Activated CD4-positive, alpha-beta memory T cell treated with anti-CD3 and anti-CD28 coated beads for 36 hours (primary cell): ENCODE measurements at regions not wholly inside any gene's neighbourhood (a gene's known extent, or its start where the extent isn't known, plus 50 kb on each side); places are given as distances from the start of the nearest gene placed in this dataset.
A peak's percentile ranks its signal among the peaks of the same experiment; 100 is the strongest.
"Not testable (repeated sequence)": the region's sequence is repeated elsewhere in the genome, so short reads cannot be mapped to it uniquely, and the experiment has no call there.

Experiments used
- CTCF ChIA-PET: fragments of 350-600 bp; sonication (Branson Sonifier 250); formaldehyde crosslinking; loops from one replicate; lab custom pipeline; 2021; ENCODE audit warnings: antibody characterized with exemption, inconsistent platforms; lab: Charles Lee
- POLR2A ChIA-PET: fragments of 350-600 bp; sonication (Branson Sonifier 250); formaldehyde crosslinking; loops from one replicate; lab custom pipeline; 2021; ENCODE audit warnings: antibody characterized with exemption; lab: Charles Lee
- DNase-seq: peaks from one replicate; pipeline ENCODE4 v3.0.0-alpha.2; 2020
- H3K27ac Mint-ChIP-seq: one replicate; pipeline ENCODE4 v1.8.0; 2021; ENCODE audit warnings: mixed read lengths
- H3K27me3 Mint-ChIP-seq: one replicate; pipeline ENCODE4 v1.8.0; 2021; ENCODE audit warnings: mixed read lengths
- H3K36me3 Mint-ChIP-seq: one replicate; pipeline ENCODE4 v1.8.0; 2021; ENCODE audit warnings: mixed read lengths
- H3K4me1 Mint-ChIP-seq: one replicate; pipeline ENCODE4 v1.8.0; 2021; ENCODE audit warnings: low read depth, mixed read lengths
- H3K4me3 Mint-ChIP-seq: one replicate; pipeline ENCODE4 v1.8.0; 2021; ENCODE audit warnings: mild to moderate bottlenecking, mixed read lengths
- H3K9me3 Mint-ChIP-seq: one replicate; pipeline ENCODE4 v1.8.0; 2021; ENCODE audit warnings: mixed read lengths
- intact Hi-C: fragments of 100-400 bp; cut with micrococcal nuclease; formaldehyde crosslinking; loops from one replicate; pipeline ENCODE4 v1.15.1; 2023

- CTCF ChIA-PET, result interaction anchor here (0.8 to 2.4 kb wide), 2 partner anchors 8 to 206 kb away, joined by 3 to 10 read pairs; no protein-coding TSS in a partner anchor
- H3K9me3 Mint-ChIP-seq, H3K4me3 Mint-ChIP-seq, DNase-seq, H3K27ac Mint-ChIP-seq, POLR2A ChIA-PET, intact Hi-C loops, H3K4me1 Mint-ChIP-seq, H3K36me3 Mint-ChIP-seq: not testable (repeated sequence)
- peaks cover 11% of the 10 kb centered on the region for H3K27me3 Mint-ChIP-seq
These were observed 124.0 kb upstream of the SERBP1 start for GRCh38 chr1:67554204-67554603.

- Mint-ChIP-seq H3K27ac (no peak overlapping the region), H3K36me3 (no peaks in the 10 kb centered on the region), H3K4me1 (no peaks in the 10 kb centered on the region), H3K27me3 (peaks cover 9% of the 10 kb centered on the region), H3K4me3 (no peak overlapping the region), H3K9me3 (no peaks in the 10 kb centered on the region)
- intact Hi-C loops, result loop anchor here (1.0 kb wide), 1 partner anchor 9 kb away; no protein-coding TSS in a partner anchor
- no peak for DNase-seq
- ChIA-PET POLR2A (no interaction called here), CTCF (interaction anchor here (1.2 kb wide), 1 partner anchor 19 kb away, joined by 3 read pairs; no protein-coding TSS in a partner anchor)
These were observed 125.5 kb upstream of the SERBP1 start for GRCh38 chr1:67555461-67556296.

GRCh38 chr1:67556297-67556900 is 126.2 kb upstream of the SERBP1 start:
- no peak for DNase-seq
- POLR2A ChIA-PET, result no interaction called here

GRCh38 chr1:67557696-67558448 is 127.1 kb upstream of the GADD45A start:
- no peak overlapping the region for H3K27ac Mint-ChIP-seq
- no peaks in the 10 kb centered on the region for H3K36me3 Mint-ChIP-seq
- intact Hi-C loops, result no loop called here
- no peak for DNase-seq
- no peaks in the 10 kb centered on the region for H3K9me3 Mint-ChIP-seq
- ChIA-PET CTCF (interaction anchor here (1.0 to 9.2 kb wide), 6 partner anchors 13 to 208 kb away, joined by 3 to 281 read pairs (median 4); no protein-coding TSS in a partner anchor), POLR2A (no interaction called here)
- H3K4me3 Mint-ChIP-seq, result no peak overlapping the region
- H3K4me1 Mint-ChIP-seq, result no peaks in the 10 kb centered on the region
- peaks cover 4% of the 10 kb centered on the region for H3K27me3 Mint-ChIP-seq

More at GRCh38 chr1:67556297-67556900, 126.2 kb upstream of the SERBP1 start:
- Mint-ChIP-seq H3K9me3 (no peaks in the 10 kb centered on the region), H3K36me3 (no peaks in the 10 kb centered on the region), H3K27me3 (peaks cover 9% of the 10 kb centered on the region), H3K4me3 (no peak overlapping the region), H3K4me1 (no peaks in the 10 kb centered on the region), H3K27ac (no peak overlapping the region)
- CTCF ChIA-PET, result interaction anchor here (1.2 to 9.2 kb wide), 3 partner anchors 20 to 203 kb away, joined by 3 to 281 read pairs (median 4); no protein-coding TSS in a partner anchor
- intact Hi-C loops, result no loop called here

GRCh38 chr1:67558449-67559193 is 126.4 kb upstream of the GADD45A start:
- POLR2A ChIA-PET, result no interaction called here
- intact Hi-C loops, result no loop called here
- CTCF ChIA-PET, result interaction anchor here (1.0 to 9.2 kb wide), 5 partner anchors 13 to 207 kb away, joined by 3 to 281 read pairs (median 4); no protein-coding TSS in a partner anchor
- Mint-ChIP-seq H3K36me3 (no peaks in the 10 kb centered on the region), H3K4me1 (no peaks in the 10 kb centered on the region), H3K4me3 (no peak overlapping the region), H3K27me3 (peaks cover 3% of the 10 kb centered on the region), H3K27ac (no peak overlapping the region), H3K9me3 (no peaks in the 10 kb centered on the region)
- no peak for DNase-seq

- no peaks in the 10 kb centered on the region for H3K36me3 Mint-ChIP-seq
- no peak overlapping the region for H3K4me3 Mint-ChIP-seq
- no peaks in the 10 kb centered on the region for H3K9me3 Mint-ChIP-seq
- POLR2A ChIA-PET, result no interaction called here
- intact Hi-C loops, result no loop called here
- H3K4me1 Mint-ChIP-seq, result peaks cover 6% of the 10 kb centered on the region
- no peak overlapping the region for H3K27ac Mint-ChIP-seq
- CTCF ChIA-PET, result interaction anchor here (1.0 to 9.2 kb wide), 6 partner anchors 12 to 207 kb away, joined by 3 to 281 read pairs (median 32); no protein-coding TSS in a partner anchor
- no peak for DNase-seq
- peaks cover 3% of the 10 kb centered on the region for H3K27me3 Mint-ChIP-seq
These were observed 125.7 kb upstream of the GADD45A start for GRCh38 chr1:67559222-67559700.

DNA sequence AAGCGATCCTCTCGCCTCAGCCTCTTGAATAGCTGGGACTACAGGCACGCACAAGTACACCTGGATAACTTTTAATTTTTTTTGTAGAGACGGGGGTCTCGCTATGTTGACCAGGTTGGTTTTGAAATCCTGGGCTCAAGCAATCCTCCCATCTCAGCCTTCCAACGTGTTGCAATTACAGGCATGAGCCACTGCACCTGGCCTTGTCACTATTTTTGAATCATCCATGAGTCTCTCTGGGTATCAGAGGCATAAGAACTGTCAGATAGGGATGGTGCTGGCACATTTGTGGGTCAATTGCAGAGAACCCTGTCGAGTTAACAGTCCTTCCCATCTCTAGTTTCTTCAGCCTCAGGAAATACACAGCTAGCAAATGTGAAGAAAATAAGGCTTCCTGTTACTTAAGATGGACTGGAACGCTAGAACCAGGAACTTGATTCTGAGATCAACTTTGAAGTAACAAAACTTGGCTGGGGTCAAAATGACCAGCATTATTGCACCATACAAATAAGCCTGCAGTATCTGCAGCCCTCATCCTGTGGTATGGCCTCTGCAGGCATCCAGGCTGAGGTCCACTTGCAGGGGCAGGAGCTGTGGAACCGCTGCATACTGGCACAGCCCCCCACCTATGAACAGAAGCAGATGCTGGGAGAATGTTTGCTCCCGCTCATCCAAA is 124.3 kb upstream of the GADD45A start:
- no peak for DNase-seq
- Mint-ChIP-seq H3K27ac (no peak overlapping the region), H3K36me3 (no peaks in the 10 kb centered on the region), H3K4me1 (peaks cover 6% of the 10 kb centered on the region), H3K9me3 (no peaks in the 10 kb centered on the region), H3K27me3 (peaks cover 3% of the 10 kb centered on the region), H3K4me3 (no peak overlapping the region)
- intact Hi-C loops, result loop anchor here (1.0 to 2.0 kb wide), 3 partner anchors 25 to 200 kb away; partner anchors contain the start of gene GADD45A
- ChIA-PET CTCF (interaction anchor here (0.7 to 9.2 kb wide), 29 partner anchors 8 to 228 kb away, joined by 3 to 281 read pairs (median 8); partner anchors contain the start of gene GADD45A), POLR2A (interaction anchor here (1.0 kb wide), 1 partner anchor 199 kb away, joined by 5 read pairs; no protein-coding TSS in a partner anchor)

DNA sequence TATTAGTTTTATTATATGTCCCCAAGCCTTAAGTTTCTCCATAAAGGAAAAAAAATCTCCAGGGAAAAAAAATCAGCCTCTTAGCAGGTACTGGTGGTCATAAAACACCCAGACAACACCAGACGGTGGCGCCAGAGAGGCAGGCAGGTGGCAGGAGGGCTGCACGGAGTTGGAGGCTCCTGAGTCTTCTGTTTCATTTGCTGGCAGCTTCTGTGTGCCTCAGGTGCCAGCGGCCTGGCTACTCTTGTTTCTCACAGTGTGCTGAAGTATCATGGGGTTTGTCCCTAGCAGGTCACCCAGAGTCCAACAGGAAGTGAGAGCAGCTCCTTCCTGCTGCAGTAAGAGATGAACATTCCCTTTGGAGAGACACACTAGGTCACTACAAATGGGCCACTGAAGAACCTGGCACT is 123.3 kb upstream of the GADD45A start:
- CTCF ChIA-PET, result interaction anchor here (0.6 to 9.2 kb wide), 37 partner anchors 8 to 555 kb away, joined by 3 to 281 read pairs (median 4); partner anchors contain the start of gene GADD45A
- intact Hi-C loops, result loop anchor here (1.0 to 2.0 kb wide), 3 partner anchors 26 to 199 kb away; partner anchors contain the start of gene GADD45A
- Mint-ChIP-seq H3K27ac (no peak overlapping the region), H3K4me1 (peaks cover 6% of the 10 kb centered on the region), H3K9me3 (no peaks in the 10 kb centered on the region), H3K4me3 (no peak overlapping the region), H3K36me3 (no peaks in the 10 kb centered on the region), H3K27me3 (peaks cover 3% of the 10 kb centered on the region)
- DNase-seq, result peak; percentile 90
- POLR2A ChIA-PET, result interaction anchor here (1.0 kb wide), 1 partner anchor 198 kb away, joined by 5 read pairs; no protein-coding TSS in a partner anchor

DNA sequence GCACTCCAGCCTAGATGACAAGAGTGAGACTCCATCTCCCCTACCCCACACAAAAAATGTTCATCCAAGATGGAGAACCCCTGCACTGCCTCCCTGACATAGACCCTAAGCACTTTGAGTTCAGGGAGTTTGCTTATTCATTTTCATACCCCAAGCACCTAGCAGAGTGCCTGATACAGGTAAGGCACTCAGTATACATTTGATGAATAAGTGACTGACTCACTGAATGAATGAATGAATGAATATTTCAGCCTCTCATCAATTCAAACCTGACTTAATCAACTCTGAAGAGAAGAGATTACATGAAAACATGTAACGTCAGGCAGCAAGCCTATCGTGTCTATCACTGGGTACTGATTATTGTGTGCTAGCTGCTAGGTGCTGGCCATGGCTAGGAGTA is 121.3 kb upstream of the GADD45A start:
- Mint-ChIP-seq H3K9me3 (no peaks in the 10 kb centered on the region), H3K4me3 (no peak overlapping the region), H3K27ac (no peak overlapping the region), H3K27me3 (no peaks in the 10 kb centered on the region), H3K36me3 (no peaks in the 10 kb centered on the region), H3K4me1 (peaks cover 6% of the 10 kb centered on the region)
- intact Hi-C loops, result no loop called here
- CTCF ChIA-PET, result interaction anchor here (1.3 to 9.2 kb wide), 2 partner anchors 32 to 196 kb away, joined by 7 to 281 read pairs; no protein-coding TSS in a partner anchor
- POLR2A ChIA-PET, result no interaction called here
- no peak for DNase-seq

DNA sequence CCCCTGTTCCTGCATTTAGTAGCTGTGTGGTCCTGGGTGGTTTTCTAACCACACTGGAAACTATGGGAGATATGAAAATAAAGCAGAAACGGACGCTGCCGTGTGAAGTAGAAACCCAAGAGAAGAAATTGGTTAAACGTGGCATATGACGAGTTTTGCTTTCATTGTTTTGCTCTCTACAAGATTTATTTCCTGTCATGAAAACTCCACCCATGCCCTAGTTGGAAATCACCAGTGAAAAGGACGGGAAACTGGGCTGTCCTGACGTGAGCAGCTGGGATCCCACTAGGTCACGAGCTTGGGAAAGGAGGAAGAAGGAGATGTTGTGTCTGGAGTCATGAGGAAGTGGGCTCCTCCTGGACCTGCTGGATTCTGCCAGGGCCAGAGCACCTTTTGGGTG is 120.8 kb upstream of the GADD45A start:
- Mint-ChIP-seq H3K27me3 (no peaks in the 10 kb centered on the region), H3K9me3 (no peaks in the 10 kb centered on the region), H3K27ac (no peak overlapping the region), H3K4me3 (no peak overlapping the region), H3K4me1 (peaks cover 6% of the 10 kb centered on the region), H3K36me3 (no peaks in the 10 kb centered on the region)
- DNase-seq, result no peak
- ChIA-PET CTCF (interaction anchor here (9.2 kb wide), 1 partner anchor 195 kb away, joined by 281 read pairs; no protein-coding TSS in a partner anchor), POLR2A (no interaction called here)
- intact Hi-C loops, result no loop called here
